IMR-90 (cell line): ENCODE measurements at regions not wholly inside any gene's neighbourhood (a gene's known extent, or its start where the extent isn't known, plus 50 kb on each side); places are given as distances from the start of the nearest gene placed in this dataset.

Experiments used
- CEBPB ChIP-seq: IDR thresholded peaks from 2 replicates; pipeline ENCODE4 v1.6.1; 2012; ENCODE audit warnings: low read depth, low read length, improper control_type of control experiment
- MAZ ChIP-seq: IDR thresholded peaks from 2 replicates; pipeline ENCODE4 v1.6.1; 2012; ENCODE audit warnings: low read depth, mild to moderate bottlenecking, low read length, improper control_type of control experiment, moderate library complexity, borderline replicate concordance
- POLR2A ChIP-seq: IDR thresholded peaks from 2 replicates; pipeline ENCODE4 v1.6.1; 2012; ENCODE audit warnings: mild to moderate bottlenecking, low read depth, low read length
- TF ChIP-seq, protein P1 (sequence below): conservative IDR thresholded peaks from 2 replicates; pipeline ENCODE4 v1.5.1; 2012; ENCODE audit warnings: mild to moderate bottlenecking, low read depth, low read length, improper control_type of control experiment

DNA sequence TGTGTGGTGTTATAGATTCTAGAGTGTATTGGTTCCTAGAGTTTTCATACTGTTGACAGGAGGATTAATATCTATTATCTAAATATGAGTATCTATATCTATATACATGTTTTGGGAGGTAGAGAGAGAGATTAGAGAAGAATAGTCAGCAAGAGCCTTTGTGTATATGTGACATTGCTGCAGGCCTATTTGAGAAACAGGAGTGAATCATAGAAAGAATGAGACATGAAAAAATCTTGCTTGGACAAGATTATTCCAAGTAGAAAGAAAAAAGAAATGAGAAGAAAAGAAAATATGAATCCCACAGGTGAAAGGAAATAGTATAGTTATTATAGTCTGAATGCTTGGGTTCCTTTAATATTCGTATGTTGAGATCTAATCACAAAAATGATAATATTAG, 720.4 kb downstream of the RERGL start:
- TF ChIP-seq POLR2A (no peak), CEBPB (no peak), MAZ (no peak)
- TF ChIP-seq, protein P1, sequence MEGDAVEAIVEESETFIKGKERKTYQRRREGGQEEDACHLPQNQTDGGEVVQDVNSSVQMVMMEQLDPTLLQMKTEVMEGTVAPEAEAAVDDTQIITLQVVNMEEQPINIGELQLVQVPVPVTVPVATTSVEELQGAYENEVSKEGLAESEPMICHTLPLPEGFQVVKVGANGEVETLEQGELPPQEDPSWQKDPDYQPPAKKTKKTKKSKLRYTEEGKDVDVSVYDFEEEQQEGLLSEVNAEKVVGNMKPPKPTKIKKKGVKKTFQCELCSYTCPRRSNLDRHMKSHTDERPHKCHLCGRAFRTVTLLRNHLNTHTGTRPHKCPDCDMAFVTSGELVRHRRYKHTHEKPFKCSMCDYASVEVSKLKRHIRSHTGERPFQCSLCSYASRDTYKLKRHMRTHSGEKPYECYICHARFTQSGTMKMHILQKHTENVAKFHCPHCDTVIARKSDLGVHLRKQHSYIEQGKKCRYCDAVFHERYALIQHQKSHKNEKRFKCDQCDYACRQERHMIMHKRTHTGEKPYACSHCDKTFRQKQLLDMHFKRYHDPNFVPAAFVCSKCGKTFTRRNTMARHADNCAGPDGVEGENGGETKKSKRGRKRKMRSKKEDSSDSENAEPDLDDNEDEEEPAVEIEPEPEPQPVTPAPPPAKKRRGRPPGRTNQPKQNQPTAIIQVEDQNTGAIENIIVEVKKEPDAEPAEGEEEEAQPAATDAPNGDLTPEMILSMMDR: no peak
